ACC112 (cell line): ENCODE measurements at regions not wholly inside any gene's neighbourhood (a gene's known extent, or its start where the extent isn't known, plus 50 kb on each side); places are given as distances from the start of the nearest gene placed in this dataset.
"Not testable (repeated sequence)": the region's sequence is repeated elsewhere in the genome, so short reads cannot be mapped to it uniquely, and the experiment has no call there.

Experiments used
- H2AFZ ChIP-seq: fragments of 200-600 bp; sonication (generic); one replicate; pipeline ENCODE4 v1.6.0; 2017; ENCODE audit warnings: antibody characterized with exemption, low read length; ENCODE audit not compliant: unreplicated experiment
- H3K27ac ChIP-seq: fragments of 200-600 bp; sonication (generic); 2 replicates; pipeline ENCODE4 v1.5.1; 2014; ENCODE audit warnings: low read depth, mild to moderate bottlenecking, antibody characterized with exemption, low read length, moderate library complexity
- H3K27me3 ChIP-seq: fragments of 200-600 bp; sonication (generic); 2 replicates; pipeline ENCODE4 v1.6.1; 2014; ENCODE audit warnings: mild to moderate bottlenecking, antibody characterized with exemption, low read length, moderate library complexity, mixed read lengths; ENCODE audit not compliant: insufficient read depth
- H3K36me3 ChIP-seq: fragments of 200-600 bp; sonication (generic); 2 replicates; pipeline ENCODE4 v1.6.1; 2016; ENCODE audit warnings: mild to moderate bottlenecking, antibody characterized with exemption, low read length, moderate library complexity, mixed read lengths; ENCODE audit not compliant: insufficient read depth
- H3K4me1 ChIP-seq: fragments of 200-600 bp; sonication (generic); one replicate; pipeline ENCODE4 v1.6.1; 2016; ENCODE audit warnings: low read length, mixed read lengths; ENCODE audit not compliant: insufficient read depth, unreplicated experiment, control insufficient read depth
- H3K4me3 ChIP-seq: fragments of 200-600 bp; sonication (generic); 2 replicates; pipeline ENCODE4 v1.5.1; 2014; ENCODE audit warnings: mild to moderate bottlenecking, low read depth, low read length
- H3K79me2 ChIP-seq: fragments of 200-600 bp; sonication (generic); one replicate; pipeline ENCODE4 v1.6.0; 2016; ENCODE audit warnings: low read length; ENCODE audit not compliant: control insufficient read depth, unreplicated experiment, insufficient read depth

GRCh38 chr3:109656225-109656624, 318.9 kb upstream of the DPPA4 start:
- no peaks in the 10 kb centered on the region for H3K79me2 ChIP-seq
- H3K27ac ChIP-seq, result no peak overlapping the region
- H3K27me3 ChIP-seq, result no peaks in the 10 kb centered on the region
- H3K36me3 ChIP-seq, result no peaks in the 10 kb centered on the region
- no peak overlapping the region for H2AFZ ChIP-seq
- H3K4me1 ChIP-seq, result no peaks in the 10 kb centered on the region
- H3K4me3 ChIP-seq, result no peak overlapping the region

- H3K27me3 ChIP-seq, result no peaks in the 10 kb centered on the region
- H3K36me3 ChIP-seq, result no peaks in the 10 kb centered on the region
- peaks cover 3% of the 10 kb centered on the region for H3K4me1 ChIP-seq
- no peak overlapping the region for H3K4me3 ChIP-seq
- H3K79me2 ChIP-seq, result no peaks in the 10 kb centered on the region
- no peak overlapping the region for H2AFZ ChIP-seq
- H3K27ac ChIP-seq, result no peak overlapping the region
Observed at GRCh38 chr3:109678600-109678999, 341.3 kb upstream of the DPPA4 start.

- H3K79me2 ChIP-seq, result no peaks in the 10 kb centered on the region
- H3K27me3 ChIP-seq, result no peaks in the 10 kb centered on the region
- no peak overlapping the region for H3K27ac ChIP-seq
- no peaks in the 10 kb centered on the region for H3K36me3 ChIP-seq
- H2AFZ ChIP-seq, result no peak overlapping the region
- H3K4me1 ChIP-seq, result peaks cover 13% of the 10 kb centered on the region
- no peak overlapping the region for H3K4me3 ChIP-seq
Observed at GRCh38 chr3:109679664-109680063, 342.3 kb upstream of the DPPA4 start.

- H3K36me3 ChIP-seq, result no peaks in the 10 kb centered on the region
- H3K27ac ChIP-seq, result no peak overlapping the region
- no peak overlapping the region for H3K4me3 ChIP-seq
- no peaks in the 10 kb centered on the region for H3K27me3 ChIP-seq
- no peak overlapping the region for H2AFZ ChIP-seq
- H3K79me2 ChIP-seq, result no peaks in the 10 kb centered on the region
- H3K4me1 ChIP-seq, result peaks cover 26% of the 10 kb centered on the region
Observed at GRCh38 chr3:109683746-109684145, 346.4 kb upstream of the DPPA4 start.

GRCh38 chr3:109685084-109686079, 348.0 kb upstream of the DPPA4 start:
- Histone ChIP-seq H3K36me3 (no peaks in the 10 kb centered on the region), H3K4me1 (peaks cover 26% of the 10 kb centered on the region), H3K27ac (peak overlapping the region; percentile 41), H3K4me3 (peak overlapping the region; percentile 25; the same call in 1 of the 2 replicates), H3K79me2 (no peaks in the 10 kb centered on the region), H2AFZ (no peak overlapping the region), H3K27me3 (no peaks in the 10 kb centered on the region)

GRCh38 chr3:109687626-109688025, 350.3 kb upstream of the DPPA4 start:
- no peaks in the 10 kb centered on the region for H3K27me3 ChIP-seq
- no peaks in the 10 kb centered on the region for H3K36me3 ChIP-seq
- no peaks in the 10 kb centered on the region for H3K79me2 ChIP-seq
- H2AFZ ChIP-seq, result no peak overlapping the region
- peaks cover 26% of the 10 kb centered on the region for H3K4me1 ChIP-seq
- H3K4me3 ChIP-seq, result no peak overlapping the region
- no peak overlapping the region for H3K27ac ChIP-seq

- Histone ChIP-seq H3K79me2 (no peaks in the 10 kb centered on the region), H3K4me1 (no peaks in the 10 kb centered on the region), H3K36me3 (no peaks in the 10 kb centered on the region), H3K27ac (no peak overlapping the region), H2AFZ (no peak overlapping the region), H3K27me3 (no peaks in the 10 kb centered on the region), H3K4me3 (no peak overlapping the region)
Observed at GRCh38 chr3:109696932-109697331, 359.6 kb upstream of the DPPA4 start.

- Histone ChIP-seq H3K4me1 (no peaks in the 10 kb centered on the region), H3K36me3 (no peaks in the 10 kb centered on the region), H3K27ac (no peak overlapping the region), H3K79me2 (no peaks in the 10 kb centered on the region), H3K27me3 (no peaks in the 10 kb centered on the region), H3K4me3 (no peak overlapping the region), H2AFZ (no peak overlapping the region)
Observed at GRCh38 chr3:109702252-109702651, 364.9 kb upstream of the DPPA4 start.

GRCh38 chr3:109702976-109703375, 365.6 kb upstream of the DPPA4 start:
- Histone ChIP-seq H3K27ac (no peak overlapping the region), H3K4me3 (no peak overlapping the region), H3K79me2 (no peaks in the 10 kb centered on the region), H3K36me3 (no peaks in the 10 kb centered on the region), H2AFZ (no peak overlapping the region), H3K27me3 (no peaks in the 10 kb centered on the region), H3K4me1 (no peaks in the 10 kb centered on the region)

- H3K27me3 ChIP-seq, H3K4me1 ChIP-seq, H3K36me3 ChIP-seq, H3K79me2 ChIP-seq, H3K4me3 ChIP-seq, H2AFZ ChIP-seq, H3K27ac ChIP-seq: not testable (repeated sequence)
Observed at GRCh38 chr3:109705133-109705532, 367.8 kb upstream of the DPPA4 start.

GRCh38 chr3:109707617-109708016, 370.3 kb upstream of the DPPA4 start:
- Histone ChIP-seq H3K27ac (no peak overlapping the region), H3K27me3 (no peaks in the 10 kb centered on the region), H2AFZ (no peak overlapping the region), H3K4me1 (no peaks in the 10 kb centered on the region), H3K79me2 (no peaks in the 10 kb centered on the region), H3K4me3 (no peak overlapping the region), H3K36me3 (no peaks in the 10 kb centered on the region)
